ENCODE measurements at regions not wholly inside any gene's neighbourhood (a gene's known extent, or its start where the extent isn't known, plus 50 kb on each side); places are given as distances from the start of the nearest gene placed in this dataset.
"Not testable (repeated sequence)": the region's sequence is repeated elsewhere in the genome, so short reads cannot be mapped to it uniquely, and the experiment has no call there.

DNA sequence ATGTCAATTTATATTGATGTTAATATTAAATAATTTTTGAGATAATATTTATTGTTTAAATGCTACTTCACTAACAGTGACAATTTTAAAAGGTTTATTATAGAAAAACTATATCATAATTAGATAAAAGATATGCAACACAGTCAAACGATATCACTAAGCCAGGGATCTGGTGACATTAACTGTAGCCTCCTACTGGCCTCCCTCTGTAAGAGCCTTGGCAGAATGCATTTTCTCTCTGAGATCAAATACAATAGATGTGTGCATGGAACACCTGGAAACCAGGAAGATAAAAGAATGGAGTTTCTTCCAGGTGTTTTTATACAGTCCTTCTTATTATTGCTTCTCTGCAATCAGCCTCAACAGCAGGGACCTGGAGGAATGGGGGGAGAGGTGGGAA, 1762.1 kb downstream of the BRINP3 start:
- DNase-seq (ENCODE audit: missing footprints) (no peak), ATAC-seq (no peak)
- intact Hi-C loops (cut with DNase I), result no loop called here

DNA sequence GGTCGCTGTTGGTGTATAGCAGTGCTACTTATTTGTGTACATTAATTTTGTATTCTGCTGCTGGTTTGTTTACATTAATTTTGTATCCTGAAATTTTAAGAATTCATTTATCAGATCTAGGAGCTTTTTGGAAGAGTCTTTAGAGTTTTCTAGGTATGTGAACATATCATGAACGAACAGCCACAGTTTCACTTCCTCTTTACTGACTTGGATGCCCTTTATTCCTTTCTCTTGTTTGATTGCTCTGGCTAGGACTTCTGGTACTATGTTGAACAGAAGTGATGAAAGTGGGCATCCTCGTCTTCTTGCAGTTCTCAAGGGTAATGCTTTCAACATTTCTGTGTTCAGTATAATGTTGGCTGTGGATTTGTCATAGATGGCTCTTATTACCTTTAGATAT, 1757.9 kb downstream of the BRINP3 start:
- no peak for DNase-seq (ENCODE audit: missing footprints)
- intact Hi-C loops (cut with DNase I), result no loop called here

DNA sequence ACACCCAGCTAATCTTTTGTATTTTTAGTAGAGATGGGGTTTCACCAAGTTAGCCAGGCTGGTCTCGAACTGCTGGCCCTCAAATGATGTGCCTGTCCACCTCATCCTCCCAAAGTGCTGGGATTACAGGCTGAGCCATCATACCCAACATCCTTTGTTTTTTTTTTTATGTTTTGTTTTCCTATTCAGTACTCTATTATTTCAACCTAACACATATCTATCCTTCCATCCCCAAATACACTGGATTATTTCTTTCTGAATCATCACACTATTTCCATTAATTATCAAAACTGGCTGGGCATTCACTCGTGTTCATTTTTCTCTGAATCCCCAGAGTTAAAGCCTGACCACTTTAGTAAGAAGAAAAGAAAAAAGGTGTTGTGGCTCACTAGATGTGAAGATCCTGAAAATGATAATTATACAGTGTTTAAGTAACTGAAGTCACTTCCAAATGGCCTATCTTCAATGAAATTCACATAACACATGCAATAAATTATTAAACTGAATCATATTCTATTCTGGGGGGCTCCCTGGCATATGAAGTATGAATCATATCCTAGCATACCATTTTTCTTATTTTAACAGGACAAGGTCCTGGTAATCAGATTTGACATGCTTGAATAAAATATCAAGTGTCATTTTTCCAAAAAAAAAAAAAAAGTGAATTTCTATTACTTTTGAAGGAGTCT, 1754.2 kb downstream of the BRINP3 start:
- ATAC-seq (no peak), DNase-seq (ENCODE audit: missing footprints) (no peak)
- intact Hi-C loops (cut with DNase I), result no loop called here

More for the DNA sequence above, 1757.9 kb downstream of the BRINP3 start:
- no peak for ATAC-seq

DNA sequence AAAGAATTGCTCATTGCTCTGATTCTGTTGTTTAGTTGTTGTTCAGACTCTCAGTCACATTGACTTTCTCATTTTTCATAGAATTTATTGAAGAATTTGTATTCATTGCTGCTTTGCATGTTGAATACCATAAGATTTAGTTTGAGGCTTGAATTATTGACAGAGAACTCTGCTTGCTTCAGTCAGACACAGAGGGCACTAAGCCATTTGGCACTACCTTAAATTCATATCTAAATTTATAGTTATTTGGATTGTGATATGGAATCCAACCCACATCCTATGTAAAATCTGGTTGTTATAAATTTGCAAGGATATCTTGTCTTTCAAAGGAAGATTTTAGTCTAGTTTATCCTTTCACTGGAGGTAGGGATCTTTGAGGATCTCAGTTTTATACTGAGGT, 1748.6 kb downstream of the BRINP3 start:
- no peak for DNase-seq (ENCODE audit: missing footprints)
- intact Hi-C loops (cut with DNase I), result no loop called here
- no peak for ATAC-seq

DNA sequence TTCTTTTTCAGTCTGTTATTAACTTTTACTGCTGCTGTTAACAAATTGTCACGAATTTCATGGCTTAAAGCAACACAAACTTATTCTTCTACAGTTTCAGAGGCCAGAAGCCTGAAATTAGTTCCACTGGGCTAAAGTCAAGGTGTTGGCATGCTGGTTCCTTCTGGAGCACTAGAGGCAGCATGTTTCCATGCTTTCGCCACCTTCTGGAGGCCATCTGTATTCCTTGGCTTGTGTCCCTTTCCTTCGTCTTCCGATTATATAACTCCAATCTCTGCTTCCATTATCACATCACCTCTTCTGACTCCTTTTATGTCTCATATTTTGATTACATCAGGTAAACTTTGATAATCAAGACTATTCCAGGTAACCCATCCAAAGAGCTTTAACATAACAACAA, 1742.1 kb downstream of the BRINP3 start:
- DNase-seq (ENCODE audit: missing footprints) (no peak), ATAC-seq (no peak)
- intact Hi-C loops (cut with DNase I), result no loop called here

DNA sequence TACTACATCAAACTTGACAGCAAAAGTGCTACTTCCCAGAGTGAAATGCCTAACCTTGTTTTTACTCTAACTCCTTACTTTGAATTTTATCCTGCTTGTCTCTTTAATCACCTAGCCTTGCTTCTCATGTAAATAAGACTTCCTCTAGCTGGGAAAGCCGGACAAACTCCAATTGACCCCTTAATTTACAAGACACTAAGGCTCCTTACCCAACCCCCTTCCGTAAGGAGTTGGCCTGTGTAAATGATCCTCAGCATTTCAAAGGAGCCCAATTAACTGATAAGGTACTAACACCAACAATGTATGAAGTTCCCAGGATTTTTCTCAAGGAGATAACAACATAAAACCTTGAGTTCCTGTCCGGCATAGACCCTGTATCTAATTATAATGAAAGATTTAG, 1728.4 kb downstream of the BRINP3 start:
- intact Hi-C loops (cut with DNase I); DNase-seq (ENCODE audit: missing footprints); ATAC-seq: not testable (repeated sequence)

DNA sequence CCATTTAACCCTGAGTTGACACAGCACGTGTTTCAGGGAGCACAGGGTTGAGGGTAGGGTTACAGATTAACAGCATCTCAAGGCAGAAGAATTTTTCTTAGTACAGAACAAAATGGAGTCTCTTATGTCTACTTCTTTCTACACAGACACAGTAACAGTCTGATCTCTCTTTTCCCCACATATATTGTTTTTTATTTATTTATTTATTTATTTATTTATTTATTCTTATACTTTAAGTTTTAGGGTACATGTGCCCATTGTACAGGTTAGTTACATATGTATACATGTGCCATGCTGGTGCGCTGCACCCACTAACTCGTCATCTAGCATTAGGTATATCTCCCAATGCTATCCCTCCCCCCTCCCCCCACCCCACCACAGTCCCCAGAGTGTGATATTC, 1725.6 kb downstream of the BRINP3 start:
- DNase-seq (ENCODE audit: missing footprints); intact Hi-C loops (cut with DNase I); ATAC-seq: not testable (repeated sequence)

DNA sequence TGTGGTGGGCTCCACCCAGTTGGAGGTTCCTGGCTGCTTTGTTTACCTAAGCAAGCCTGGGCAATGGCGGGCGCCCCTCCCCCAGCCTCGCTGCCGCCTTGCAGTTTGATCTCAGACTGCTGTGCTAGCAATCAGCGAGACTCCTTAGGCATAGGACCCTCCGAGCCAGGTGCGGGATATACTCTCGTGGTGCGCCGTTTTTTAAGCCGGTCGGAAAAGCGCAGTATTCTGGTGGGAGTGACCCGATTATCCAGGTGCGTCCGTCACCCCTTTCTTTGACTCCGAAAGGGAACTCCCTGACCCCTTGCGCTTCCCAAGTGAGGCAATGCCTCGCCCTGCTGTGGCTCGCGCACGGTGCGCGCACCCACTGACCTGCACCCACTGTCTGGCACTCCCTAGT, 1719.9 kb downstream of the BRINP3 start:
- ATAC-seq; intact Hi-C loops (cut with DNase I); DNase-seq (ENCODE audit: missing footprints): not testable (repeated sequence)

DNA sequence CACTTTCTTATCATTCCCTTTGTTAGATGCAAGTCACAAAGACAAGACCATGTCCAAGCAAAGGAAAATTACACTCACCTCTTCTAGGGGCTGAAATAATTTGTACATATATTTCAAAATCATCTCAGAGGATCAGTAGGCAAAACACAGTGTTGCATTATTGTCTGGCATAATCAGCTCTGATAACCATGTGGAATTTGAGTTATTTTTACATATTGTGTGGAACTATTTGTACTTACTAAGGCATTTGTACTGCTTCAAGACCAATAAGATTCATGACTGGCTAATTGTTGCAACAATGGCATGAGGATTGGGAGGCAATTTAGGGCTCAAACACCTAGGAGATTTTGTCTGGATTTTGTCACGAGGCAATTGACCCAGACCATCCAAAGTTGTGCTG, 1716.4 kb downstream of the BRINP3 start:
- ATAC-seq (no peak), DNase-seq (ENCODE audit: missing footprints) (no peak)
- intact Hi-C loops (cut with DNase I), result no loop called here

DNA sequence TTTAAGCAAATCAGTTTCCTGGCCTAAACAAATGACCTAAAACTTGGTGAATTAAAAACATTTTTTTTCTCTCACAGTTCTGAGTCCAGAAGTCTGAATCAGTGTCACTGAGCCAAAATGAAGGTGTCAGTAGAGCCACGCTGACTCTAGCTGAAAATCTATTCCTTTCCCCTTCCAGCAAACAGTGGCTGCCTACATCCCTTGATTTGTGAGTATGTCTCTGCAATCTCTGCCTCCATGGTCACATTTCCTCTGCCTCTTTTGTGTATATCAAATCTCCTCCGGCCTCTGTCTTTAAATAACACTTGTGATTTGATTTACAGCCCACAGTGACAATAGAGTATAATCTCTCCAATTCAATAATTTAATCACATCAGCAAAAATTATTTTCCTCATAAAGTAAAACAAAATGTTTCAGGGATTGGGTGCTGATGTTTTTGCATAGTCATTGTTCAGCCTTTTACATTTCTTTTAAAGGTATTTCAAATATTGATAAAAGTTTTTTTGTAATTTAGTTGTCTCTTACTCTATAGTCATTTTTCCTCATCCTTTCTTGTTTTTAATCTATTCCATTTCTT, 1715.4 kb downstream of the BRINP3 start:
- no peak for ATAC-seq
- intact Hi-C loops (cut with DNase I), result no loop called here
- DNase-seq (ENCODE audit: missing footprints), result no peak

DNA sequence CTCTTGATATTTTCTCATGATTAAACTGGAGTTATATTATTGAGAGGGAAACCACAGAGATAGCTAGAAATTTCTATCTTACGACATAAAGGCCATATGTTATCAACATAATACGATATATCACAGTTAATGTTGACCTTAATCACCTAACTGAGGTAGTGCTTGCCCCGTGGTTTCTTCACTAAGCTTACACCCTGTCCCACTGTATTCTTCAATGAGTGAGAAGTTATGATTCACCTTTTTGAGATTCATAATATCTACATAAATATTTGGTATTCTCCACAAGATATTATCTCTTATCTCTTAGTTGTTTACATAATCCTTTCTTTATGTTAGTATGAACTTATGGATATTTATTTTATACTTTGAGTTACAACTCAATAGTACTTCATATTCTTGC, 1714.1 kb downstream of the BRINP3 start:
- ATAC-seq (no peak), DNase-seq (ENCODE audit: missing footprints) (no peak)
- intact Hi-C loops (cut with DNase I), result no loop called here

DNA sequence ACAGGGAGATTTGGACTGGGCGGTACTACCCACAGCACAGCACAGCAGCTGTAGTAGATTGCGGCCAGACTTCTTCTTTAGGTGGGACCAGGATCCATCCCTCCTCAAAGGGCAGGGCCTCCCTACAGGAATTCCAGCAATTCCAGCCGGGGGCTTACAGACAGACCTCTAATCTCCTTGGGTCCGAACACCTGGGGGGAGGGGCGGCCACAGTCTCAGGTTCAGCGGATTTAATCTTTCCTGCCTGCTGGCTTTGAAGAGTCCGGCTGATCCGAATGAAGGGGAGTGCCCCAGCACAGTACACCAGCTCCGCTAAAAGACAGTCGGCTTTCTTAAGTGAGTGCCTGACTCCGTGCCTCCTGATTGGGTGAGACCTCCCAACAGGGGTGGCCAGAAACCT, 1708.5 kb downstream of the BRINP3 start:
- intact Hi-C loops (cut with DNase I), result no loop called here
- no peak for DNase-seq (ENCODE audit: missing footprints)
- no peak for ATAC-seq

DNA sequence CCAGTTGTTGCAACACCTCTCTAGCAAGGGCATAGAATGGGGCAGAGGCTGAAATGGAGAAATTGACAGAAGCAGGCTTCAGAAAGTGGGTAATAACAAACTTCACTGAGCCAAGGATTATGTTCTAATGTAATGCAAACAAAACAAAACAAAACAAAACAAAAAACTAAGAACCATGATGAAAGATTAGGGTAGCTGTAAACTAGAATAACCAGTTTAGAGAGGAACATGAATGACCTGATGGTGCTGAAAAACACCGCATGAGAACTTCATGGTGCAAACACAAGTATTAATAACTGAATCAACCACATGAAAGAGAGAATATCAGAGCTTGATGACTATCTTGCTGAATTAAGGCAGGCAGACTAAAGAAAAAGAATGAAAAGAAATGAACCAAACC, 1707.7 kb downstream of the BRINP3 start:
- no peak for ATAC-seq
- intact Hi-C loops (cut with DNase I), result no loop called here
- no peak for DNase-seq (ENCODE audit: missing footprints)

DNA sequence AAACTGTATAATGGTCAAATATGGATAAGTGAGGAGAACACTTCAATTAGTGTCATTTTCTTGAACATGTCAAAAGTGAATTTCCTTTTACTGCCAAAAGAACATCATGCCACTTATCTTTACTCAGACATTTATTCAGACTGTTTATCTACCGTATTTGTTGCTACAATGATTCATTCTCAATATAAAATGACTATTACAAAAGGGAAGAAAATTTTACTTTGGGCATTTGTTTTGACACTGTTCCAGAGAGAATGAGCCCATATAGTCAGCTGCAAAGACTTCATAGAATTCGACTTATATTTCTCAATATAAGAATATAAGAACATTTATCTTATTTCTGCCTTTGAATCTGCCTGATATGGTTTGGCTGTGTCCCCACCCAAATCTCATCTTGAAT, 1699.1 kb downstream of the BRINP3 start:
- intact Hi-C loops (cut with DNase I), result no loop called here
- ATAC-seq, result no peak
- DNase-seq (ENCODE audit: missing footprints), result no peak

DNA sequence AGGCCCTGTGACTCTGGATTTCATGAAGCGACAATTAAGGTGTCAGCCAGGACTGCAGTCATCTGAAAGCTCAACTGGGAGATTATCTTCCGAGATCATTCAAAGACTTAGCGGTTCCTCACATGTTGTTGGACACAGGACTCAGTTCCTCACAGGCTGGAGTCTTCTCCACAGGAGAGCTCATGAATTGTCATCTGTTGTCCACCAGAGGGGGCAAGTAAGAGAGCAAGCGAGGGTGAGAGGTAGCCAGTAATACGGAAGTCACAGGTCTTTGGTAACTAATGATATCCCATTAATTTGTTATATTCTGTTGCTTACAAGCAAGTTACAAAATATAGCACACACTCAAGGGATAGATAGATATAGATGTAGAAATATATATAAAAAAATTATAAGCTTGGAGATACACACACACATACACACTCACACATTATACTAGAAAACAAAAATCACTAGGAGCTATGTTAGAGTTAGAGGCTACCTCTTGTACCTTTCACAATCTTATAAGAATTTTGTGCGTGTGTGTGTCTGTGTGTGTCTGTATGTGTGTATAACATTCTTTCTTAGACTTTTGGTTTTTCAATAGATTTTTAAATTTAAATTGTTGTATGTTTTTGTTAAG, 1695.3 kb downstream of the BRINP3 start:
- intact Hi-C loops (cut with DNase I), result no loop called here
- DNase-seq (ENCODE audit: missing footprints) (no peak), ATAC-seq (no peak)

DNA sequence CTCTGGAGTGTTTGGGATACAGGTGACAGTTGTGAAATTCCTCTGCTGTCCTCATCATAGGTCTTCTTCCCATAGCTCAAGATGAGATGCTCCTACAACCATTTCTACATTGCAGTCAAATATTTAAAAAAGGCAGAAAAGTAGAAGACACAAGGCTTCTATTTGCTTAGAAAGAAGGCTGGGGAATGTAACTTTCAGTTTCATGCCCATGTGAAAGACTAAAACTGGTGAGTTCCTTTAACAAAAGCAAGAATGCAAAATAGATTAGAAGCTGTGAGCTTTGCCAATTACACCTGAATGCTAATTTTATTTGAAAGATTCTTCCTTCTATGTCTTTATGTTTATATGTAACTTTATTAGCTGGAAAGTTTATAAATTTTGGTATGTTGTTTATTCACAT, 1682.7 kb downstream of the BRINP3 start:
- no peak for ATAC-seq
- no peak for DNase-seq (ENCODE audit: missing footprints)
- intact Hi-C loops (cut with DNase I), result no loop called here

DNA sequence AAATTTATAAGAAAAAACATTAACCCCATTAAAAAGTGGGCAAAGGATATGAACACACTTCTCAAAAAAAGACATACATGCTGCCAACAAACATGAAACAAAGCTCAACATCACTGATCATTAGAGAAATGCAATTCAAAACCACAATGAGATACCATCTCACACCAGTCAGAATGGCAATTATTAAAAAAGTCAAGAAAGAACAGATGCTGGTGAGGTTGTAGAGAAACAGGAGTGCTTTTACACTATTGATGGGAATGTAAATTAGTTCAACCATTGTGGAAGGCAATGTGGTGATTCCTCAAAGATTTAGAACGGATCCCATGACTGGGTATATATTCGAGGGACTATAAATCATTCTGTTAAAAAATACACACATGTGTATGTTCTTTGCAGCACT, 1665.5 kb downstream of the BRINP3 start:
- intact Hi-C loops (cut with DNase I); DNase-seq (ENCODE audit: missing footprints); ATAC-seq: not testable (repeated sequence)

DNA sequence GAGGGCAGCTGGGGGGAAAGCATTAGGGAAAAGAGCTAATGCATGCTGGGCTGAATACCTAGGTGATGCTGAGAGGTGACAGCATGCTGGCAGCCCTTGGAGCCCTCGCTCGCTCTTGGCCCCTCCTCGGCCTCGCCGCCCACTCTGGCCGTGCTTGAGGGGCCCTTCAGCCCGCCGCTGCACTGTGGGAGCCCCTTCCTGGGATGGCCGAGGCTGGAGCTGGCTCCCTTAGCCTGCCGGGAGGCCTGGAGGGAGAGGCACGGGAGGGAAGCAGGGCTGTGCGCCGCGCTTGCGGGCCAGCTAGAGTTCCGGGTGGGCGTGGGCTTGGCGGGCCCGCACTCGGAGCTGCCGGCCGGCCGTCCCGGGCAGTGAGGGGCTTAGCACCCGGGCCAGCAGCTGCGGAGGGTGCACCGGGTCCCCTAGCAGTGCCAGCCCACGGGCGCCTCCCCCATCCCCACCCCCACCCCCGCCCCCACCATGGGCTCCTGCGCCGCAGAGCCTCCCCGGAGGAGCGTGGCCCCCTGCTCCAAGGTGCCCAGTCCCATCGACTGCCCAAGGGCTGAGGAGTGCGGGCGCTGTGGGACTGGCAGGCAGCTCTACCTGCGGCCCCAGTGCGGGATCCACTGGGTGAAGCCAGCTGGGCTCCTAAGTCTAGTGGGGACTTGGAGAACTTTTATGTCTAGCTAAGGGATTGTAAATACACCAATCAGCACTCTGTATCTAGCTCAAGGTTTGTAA, 1664.7 kb downstream of the BRINP3 start:
- peak; percentile 35 for DNase-seq (ENCODE audit: missing footprints)
- ATAC-seq; intact Hi-C loops (cut with DNase I): not testable (repeated sequence)

DNA sequence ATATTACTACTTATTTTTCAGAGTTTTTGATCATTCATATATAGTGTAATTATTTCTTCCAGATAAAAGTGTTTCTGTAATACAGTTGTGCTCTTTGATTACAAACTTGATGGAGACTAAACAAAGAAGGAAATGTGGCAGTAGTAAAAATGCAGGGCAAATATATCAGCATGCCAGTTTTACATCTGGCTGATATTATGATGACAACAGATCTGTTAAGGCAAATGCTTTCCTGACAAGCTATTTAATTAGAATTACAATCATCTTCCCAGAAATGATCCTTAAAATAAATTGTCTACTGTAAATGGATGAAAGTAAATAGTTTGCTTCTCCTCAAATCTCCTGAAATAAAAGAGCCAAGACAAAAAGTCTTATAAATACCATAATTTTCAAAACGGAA, 1659.8 kb downstream of the BRINP3 start:
- no peak for DNase-seq (ENCODE audit: missing footprints)
- ATAC-seq, result no peak
- intact Hi-C loops (cut with DNase I), result no loop called here

DNA sequence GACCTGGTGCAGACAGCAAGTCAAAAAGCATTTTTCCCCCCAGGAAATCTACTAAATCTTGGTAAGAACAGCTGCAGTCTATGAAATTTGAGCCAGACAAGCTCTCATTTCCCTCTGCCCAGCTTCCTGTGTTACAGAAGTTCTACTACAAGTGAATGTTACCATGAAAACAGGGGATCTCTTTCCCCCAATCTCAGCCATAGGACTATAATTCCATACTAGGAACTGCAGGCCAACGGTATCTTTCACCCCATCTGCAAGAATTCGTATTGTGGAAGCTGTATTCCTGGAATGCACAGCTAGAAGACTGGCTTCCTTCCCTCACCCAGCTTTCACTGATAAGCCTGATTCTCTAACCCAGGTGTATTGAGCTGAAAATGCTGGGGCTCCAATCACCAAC, 1655.4 kb downstream of the BRINP3 start:
- ATAC-seq, result no peak
- intact Hi-C loops (cut with DNase I), result no loop called here

More for the DNA sequence above, 1655.4 kb downstream of the BRINP3 start:
- no peak for DNase-seq (ENCODE audit: missing footprints)
